ENCODE measurements at regions not wholly inside any gene's neighbourhood (a gene's known extent, or its start where the extent isn't known, plus 50 kb on each side); places are given as distances from the start of the nearest gene placed in this dataset.

GRCh38 chr1:184858288-184858687 is 103.6 kb upstream of the EDEM3 start:
- TF ChIP-seq CTCF (IDR thresholded peaks at IDR 0.05; ENCODE audit: low read depth, low read length, missing control alignments) = no peak
- H3K4me3 ChIP-seq (ENCODE audit: low read depth, low read length) = no peak overlapping the region
- DNase-seq (ENCODE audit: low read depth) = no peak

DNA sequence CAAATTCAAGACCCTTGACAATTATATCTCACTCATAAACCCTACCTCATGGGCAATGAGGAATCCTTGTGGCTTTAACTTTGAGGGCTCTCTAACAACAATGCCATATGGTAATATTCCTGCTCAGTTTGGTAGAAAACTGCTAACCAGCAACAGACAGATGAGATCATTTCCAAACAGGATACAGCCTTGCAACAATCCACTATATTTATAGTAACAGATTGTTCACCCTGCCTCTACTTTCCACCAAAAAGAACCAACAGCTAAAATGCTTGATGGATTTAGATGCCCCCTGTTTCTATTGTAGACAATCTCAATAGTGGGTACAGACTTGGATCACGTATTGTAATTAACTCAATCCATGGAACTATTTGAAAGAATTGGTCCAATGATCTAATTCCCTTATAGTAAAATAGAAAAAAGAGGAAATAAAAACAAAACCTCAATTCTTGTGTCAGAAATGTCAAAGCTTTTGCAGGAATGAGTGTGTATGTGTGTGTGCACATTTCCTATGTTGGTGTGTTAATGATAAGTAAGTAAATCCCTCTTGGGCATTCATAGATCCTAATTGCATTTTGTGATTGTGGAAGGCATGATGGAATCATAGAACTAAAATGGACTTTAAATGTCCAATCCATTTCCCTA is 100.0 kb upstream of the EDEM3 start:
- no peak for DNase-seq (ENCODE audit: low read depth)

GRCh38 chr1:184854036-184854435 is 99.4 kb upstream of the EDEM3 start:
- TF ChIP-seq CTCF (IDR thresholded peaks at IDR 0.05; ENCODE audit: low read depth, low read length, missing control alignments) = no peak
- DNase-seq (ENCODE audit: low read depth) = no peak
- no peak overlapping the region for H3K4me3 ChIP-seq (ENCODE audit: low read depth, low read length)

More for the DNA sequence above, 100.0 kb upstream of the EDEM3 start:
- no peak for TF ChIP-seq CTCF (IDR thresholded peaks at IDR 0.05; ENCODE audit: low read depth, low read length, missing control alignments)
- no peak overlapping the region for H3K4me3 ChIP-seq (ENCODE audit: low read depth, low read length)

DNA sequence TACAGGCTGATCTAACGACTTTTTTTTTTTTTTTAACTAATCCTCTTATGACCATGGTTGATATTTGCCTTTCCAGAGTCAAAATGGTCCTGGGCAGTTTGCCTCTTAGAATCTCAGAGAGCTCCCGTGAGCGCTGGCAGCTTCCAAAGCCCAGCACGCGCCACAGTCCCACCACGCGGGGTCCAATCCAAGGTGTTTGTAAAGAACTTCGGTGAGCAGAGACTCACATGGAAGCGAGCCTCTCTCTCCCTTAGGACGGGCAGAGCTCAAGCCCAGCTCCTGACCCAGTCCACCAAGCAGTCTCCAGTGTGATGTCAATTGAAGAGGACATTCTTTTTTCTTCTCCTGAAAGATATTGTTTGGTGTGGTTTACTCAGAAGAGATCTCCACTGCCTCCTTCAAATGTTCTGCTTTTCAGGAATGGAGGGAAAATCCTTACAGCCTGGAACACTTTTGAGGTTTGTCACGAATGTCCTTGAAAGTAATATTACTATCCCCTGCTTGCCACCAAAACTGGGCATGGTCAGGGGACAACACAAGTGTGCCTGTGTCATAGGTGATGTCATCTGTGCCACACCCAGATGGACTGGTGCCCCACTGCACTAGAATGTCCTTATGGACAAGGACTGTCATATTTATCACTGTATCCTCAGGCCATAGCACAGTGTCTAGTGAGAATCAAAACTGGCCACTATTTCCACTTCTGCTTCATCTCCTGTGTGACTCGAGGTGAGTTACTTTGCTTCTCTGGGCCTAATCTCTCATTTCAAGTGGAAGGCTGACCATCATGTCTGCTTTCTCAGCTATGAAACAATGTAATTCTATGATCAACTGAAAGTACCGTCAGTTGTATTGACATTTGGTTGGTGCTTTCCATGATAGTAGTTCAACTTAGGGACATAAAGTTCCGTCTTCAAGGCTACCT is 97.4 kb upstream of the EDEM3 start:
- no peak for TF ChIP-seq CTCF (IDR thresholded peaks at IDR 0.05; ENCODE audit: low read depth, low read length, missing control alignments)
- no peak overlapping the region for H3K4me3 ChIP-seq (ENCODE audit: low read depth, low read length)
- DNase-seq (ENCODE audit: low read depth) = no peak

DNA sequence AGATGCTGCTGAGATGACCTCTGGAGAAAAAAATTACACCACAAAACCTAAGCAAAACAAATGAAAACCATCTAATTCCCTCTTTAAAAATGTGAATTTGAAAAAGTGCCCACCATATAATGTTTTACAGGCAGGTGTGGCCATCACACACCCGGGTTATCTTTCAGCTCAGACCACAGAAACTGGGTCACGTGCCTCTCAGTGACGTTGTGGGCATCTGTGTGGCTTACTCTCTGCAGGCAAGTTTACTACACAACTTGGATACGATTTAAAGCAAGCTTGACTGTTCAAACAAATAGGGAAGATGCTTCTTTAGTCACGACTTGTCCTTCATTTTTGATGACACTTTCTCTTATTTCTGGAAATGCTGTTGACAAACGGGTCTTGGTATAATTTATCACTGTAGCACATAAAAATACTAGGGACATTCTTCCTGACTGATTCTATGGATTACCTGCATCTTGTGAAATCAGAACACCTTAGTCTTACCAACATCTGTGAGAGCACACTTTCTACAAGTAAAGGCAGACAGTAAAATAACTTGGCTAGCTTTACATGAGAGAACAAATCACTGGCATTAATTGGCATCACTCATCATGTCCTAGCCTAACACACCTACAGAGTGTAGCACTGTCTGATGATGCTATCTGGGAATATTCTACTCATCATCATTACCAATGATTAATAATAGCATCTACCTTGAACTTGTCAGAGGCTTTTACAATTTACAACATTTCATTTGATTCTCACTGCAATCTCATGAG is 89.3 kb upstream of the EDEM3 start:
- DNase-seq (ENCODE audit: low read depth) = peak; percentile 61
- no peak for TF ChIP-seq CTCF (IDR thresholded peaks at IDR 0.05; ENCODE audit: low read depth, low read length, missing control alignments)
- no peak overlapping the region for H3K4me3 ChIP-seq (ENCODE audit: low read depth, low read length)

- TF ChIP-seq CTCF (IDR thresholded peaks at IDR 0.05; ENCODE audit: low read depth, low read length, missing control alignments) = no peak
- no peak for DNase-seq (ENCODE audit: low read depth)
These were observed 85.9 kb upstream of the EDEM3 start for GRCh38 chr1:184840596-184840995.

More at GRCh38 chr1:184840596-184840995, 85.9 kb upstream of the EDEM3 start:
- H3K4me3 ChIP-seq (ENCODE audit: low read depth, low read length) = no peak overlapping the region

Data from GM12864 (cell line).